ENCODE measurements at regions not wholly inside any gene's neighbourhood (a gene's known extent, or its start where the extent isn't known, plus 50 kb on each side); places are given as distances from the start of the nearest gene placed in this dataset.

DNA sequence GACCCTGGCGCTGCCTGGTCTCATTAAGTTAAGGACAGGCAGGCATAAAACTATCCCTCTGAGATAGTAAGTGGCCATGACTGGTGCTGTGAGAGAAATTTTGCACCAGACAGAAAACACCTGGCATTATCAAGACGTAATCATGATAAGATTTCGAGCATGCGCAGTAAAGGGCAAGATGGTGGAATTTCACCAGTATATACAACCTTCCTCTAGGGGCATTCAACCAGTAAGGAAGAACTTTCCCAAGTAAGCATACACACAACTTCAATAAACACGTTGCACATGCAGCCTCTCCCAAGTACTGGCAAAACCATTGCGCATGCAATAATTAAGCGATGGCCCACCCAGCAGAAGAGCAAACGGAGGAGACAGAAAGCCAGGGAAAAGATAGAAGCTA is 1376.4 kb upstream of the CRIM1 start:
- no peaks in the 10 kb centered on the region for H3K36me3 ChIP-seq
- H3K27me3 ChIP-seq, result no peaks in the 10 kb centered on the region
- WGBS, 2 donors, result 81 to 86% methylated on average over 8 of the region's 8 CpGs
- intact Hi-C loops (cut with DNase I), result no loop called here
- DNase-seq (no peak), FAIRE-seq (no peak), ATAC-seq (no peak)
- TF ChIP-seq, protein P1, sequence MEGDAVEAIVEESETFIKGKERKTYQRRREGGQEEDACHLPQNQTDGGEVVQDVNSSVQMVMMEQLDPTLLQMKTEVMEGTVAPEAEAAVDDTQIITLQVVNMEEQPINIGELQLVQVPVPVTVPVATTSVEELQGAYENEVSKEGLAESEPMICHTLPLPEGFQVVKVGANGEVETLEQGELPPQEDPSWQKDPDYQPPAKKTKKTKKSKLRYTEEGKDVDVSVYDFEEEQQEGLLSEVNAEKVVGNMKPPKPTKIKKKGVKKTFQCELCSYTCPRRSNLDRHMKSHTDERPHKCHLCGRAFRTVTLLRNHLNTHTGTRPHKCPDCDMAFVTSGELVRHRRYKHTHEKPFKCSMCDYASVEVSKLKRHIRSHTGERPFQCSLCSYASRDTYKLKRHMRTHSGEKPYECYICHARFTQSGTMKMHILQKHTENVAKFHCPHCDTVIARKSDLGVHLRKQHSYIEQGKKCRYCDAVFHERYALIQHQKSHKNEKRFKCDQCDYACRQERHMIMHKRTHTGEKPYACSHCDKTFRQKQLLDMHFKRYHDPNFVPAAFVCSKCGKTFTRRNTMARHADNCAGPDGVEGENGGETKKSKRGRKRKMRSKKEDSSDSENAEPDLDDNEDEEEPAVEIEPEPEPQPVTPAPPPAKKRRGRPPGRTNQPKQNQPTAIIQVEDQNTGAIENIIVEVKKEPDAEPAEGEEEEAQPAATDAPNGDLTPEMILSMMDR (IDR thresholded peaks at IDR 0.05), result no peak
- H3K4me3 ChIP-seq, result no peak overlapping the region
- H3K4me1 ChIP-seq, result no peaks in the 10 kb centered on the region
- no peak overlapping the region for H3K27ac ChIP-seq
- no peaks in the 10 kb centered on the region for H3K9me3 ChIP-seq

DNA sequence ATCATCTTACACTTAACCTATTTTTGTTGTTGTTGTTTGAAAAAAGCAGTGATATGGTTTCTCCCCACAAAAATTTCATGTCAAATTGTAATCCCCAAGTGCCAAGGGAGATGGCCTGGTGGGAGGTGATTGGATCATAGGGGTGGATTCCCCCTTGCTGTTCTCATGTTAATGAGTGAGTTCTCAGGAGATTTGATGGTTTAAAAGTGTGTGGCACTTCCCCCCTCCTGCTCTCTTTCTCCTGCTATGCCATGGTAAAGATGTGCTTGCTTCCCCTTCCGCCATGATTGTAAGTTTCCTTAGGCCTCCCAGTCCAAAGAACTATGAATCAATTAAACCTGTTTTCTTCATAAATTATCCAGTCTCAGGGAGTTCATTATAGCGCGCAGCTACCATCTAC is 1362.7 kb upstream of the FAM98A start:
- no peak overlapping the region for H3K4me3 ChIP-seq
- DNase-seq (no peak), ATAC-seq (no peak), FAIRE-seq (no peak)
- TF ChIP-seq, protein P1 (IDR thresholded peaks at IDR 0.05), result no peak
- intact Hi-C loops (cut with DNase I), result no loop called here
- H3K36me3 ChIP-seq, result no peaks in the 10 kb centered on the region
- no peaks in the 10 kb centered on the region for H3K9me3 ChIP-seq
- no peaks in the 10 kb centered on the region for H3K27me3 ChIP-seq
- no peak overlapping the region for H3K27ac ChIP-seq
- no peaks in the 10 kb centered on the region for H3K4me1 ChIP-seq
- WGBS, 2 donors, result 93 to 98% methylated on average over 3 of the region's 3 CpGs

DNA sequence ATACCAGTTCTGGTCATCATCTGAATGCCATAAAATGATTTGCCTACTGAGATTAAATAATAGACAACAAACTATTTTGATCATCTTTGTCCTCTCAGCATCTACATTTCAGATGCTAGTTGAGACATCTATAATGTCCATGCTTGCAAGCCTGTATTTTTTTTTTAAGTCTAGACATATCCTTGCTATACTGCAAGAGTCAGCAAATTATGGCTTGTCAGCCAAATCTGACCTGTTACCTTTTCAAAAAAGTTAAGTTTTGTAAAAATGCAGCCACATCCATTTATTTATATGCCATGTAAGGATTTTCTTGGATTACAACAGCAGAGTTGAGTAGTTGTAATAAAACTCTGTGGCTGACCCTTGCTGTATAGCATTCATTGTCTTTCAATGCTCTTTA is 1355.7 kb upstream of the FAM98A start:
- TF ChIP-seq, protein P1 (IDR thresholded peaks at IDR 0.05), result no peak
- H3K36me3 ChIP-seq, result no peaks in the 10 kb centered on the region
- DNase-seq, result no peak
- H3K27ac ChIP-seq, result no peak overlapping the region
- no peak for ATAC-seq
- no peak overlapping the region for H3K4me3 ChIP-seq
- no peaks in the 10 kb centered on the region for H3K9me3 ChIP-seq
- H3K27me3 ChIP-seq, result no peaks in the 10 kb centered on the region
- intact Hi-C loops (cut with DNase I), result no loop called here
- no peaks in the 10 kb centered on the region for H3K4me1 ChIP-seq
- no peak for FAIRE-seq

DNA sequence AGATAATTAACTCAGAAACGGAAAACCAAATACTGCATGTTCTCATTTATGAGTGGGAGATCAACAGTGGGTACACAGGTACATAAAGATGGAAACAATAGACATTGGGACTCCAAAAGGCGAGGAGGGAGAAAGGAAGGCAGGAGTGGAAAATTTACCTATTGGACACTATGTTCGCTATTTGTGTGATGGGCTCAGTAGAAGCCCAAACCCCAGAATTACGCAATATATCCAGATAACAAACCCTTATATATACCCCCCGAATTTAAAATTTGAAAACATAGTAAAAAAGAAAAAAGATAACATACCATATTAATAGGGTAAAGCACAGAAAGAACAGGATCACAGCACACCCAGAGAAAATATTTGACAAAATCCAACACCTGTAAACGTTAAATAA is 1351.7 kb upstream of the FAM98A start:
- no peak for FAIRE-seq
- H3K4me3 ChIP-seq, result no peak overlapping the region
- H3K27ac ChIP-seq, result no peak overlapping the region
- no peaks in the 10 kb centered on the region for H3K4me1 ChIP-seq
- no peak for DNase-seq
- H3K36me3 ChIP-seq, result no peaks in the 10 kb centered on the region
- TF ChIP-seq, protein P1 (IDR thresholded peaks at IDR 0.05), result no peak
- 67 to 71% methylated on average over 6 of the region's 6 CpGs for WGBS, 2 donors
- intact Hi-C loops (cut with DNase I), result no loop called here
- no peaks in the 10 kb centered on the region for H3K9me3 ChIP-seq
- no peak for ATAC-seq
- H3K27me3 ChIP-seq, result no peaks in the 10 kb centered on the region

DNA sequence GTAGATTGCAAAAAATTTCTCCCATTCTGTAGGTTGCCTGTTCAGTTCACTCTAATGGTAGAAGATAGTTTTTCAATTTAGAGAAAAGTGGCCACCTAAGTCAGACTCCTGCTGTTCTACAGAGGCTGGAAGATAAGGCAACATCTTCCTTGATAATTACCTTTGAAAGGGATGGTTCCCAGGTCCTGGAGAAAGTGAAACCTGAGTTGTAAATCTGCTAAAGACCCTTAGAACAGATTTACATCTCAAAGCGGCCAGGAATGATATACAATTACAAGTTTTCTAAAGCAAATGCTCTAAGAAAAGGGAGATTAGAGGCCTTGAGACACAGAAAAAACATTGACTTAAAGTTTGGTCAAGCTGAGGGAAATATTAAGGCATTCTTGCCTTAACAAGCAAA is 1350.2 kb upstream of the FAM98A start:
- intact Hi-C loops (cut with DNase I), result no loop called here
- TF ChIP-seq, protein P1 (IDR thresholded peaks at IDR 0.05), result no peak
- no peak for FAIRE-seq
- Histone ChIP-seq H3K27me3 (no peaks in the 10 kb centered on the region), H3K4me3 (no peak overlapping the region), H3K36me3 (no peaks in the 10 kb centered on the region), H3K4me1 (no peaks in the 10 kb centered on the region), H3K9me3 (no peaks in the 10 kb centered on the region), H3K27ac (no peak overlapping the region)
- WGBS, 2 donors, result 46 to 72% methylated on average over 1 of the region's 1 CpG
- ATAC-seq, result no peak
- no peak for DNase-seq
